NT2/D1 (cell line): ENCODE measurements at regions not wholly inside any gene's neighbourhood (a gene's known extent, or its start where the extent isn't known, plus 50 kb on each side); places are given as distances from the start of the nearest gene placed in this dataset.

ENCODE experiments used
- SUZ12 ChIP-seq: IDR thresholded peaks from 2 replicates; pipeline ENCODE4 v1.6.1; 2011; ENCODE audit not compliant: insufficient read length, insufficient read depth; ENCODE audit errors: extremely low read depth
- YY1 ChIP-seq: IDR thresholded peaks from 2 replicates; pipeline ENCODE4 v1.6.1; 2011; ENCODE audit not compliant: insufficient read length, insufficient read depth

- TF ChIP-seq SUZ12 (no peak), YY1 (no peak)
These were observed 234.6 kb downstream of the ANKRD60 start for GRCh38 chr20:57993716-57994431.
